GM12873 (cell line): ENCODE measurements at regions not wholly inside any gene's neighbourhood (a gene's known extent, or its start where the extent isn't known, plus 50 kb on each side); places are given as distances from the start of the nearest gene placed in this dataset.

Experiments used
- CTCF ChIP-seq: IDR thresholded peaks from 2 replicates; pipeline ENCODE4 v1.5.1; 2012; ENCODE audit warnings: low read depth, mild to moderate bottlenecking, moderate library complexity, low read length, control low read depth; ENCODE audit not compliant: insufficient read depth; ENCODE audit errors: missing control alignments

DNA sequence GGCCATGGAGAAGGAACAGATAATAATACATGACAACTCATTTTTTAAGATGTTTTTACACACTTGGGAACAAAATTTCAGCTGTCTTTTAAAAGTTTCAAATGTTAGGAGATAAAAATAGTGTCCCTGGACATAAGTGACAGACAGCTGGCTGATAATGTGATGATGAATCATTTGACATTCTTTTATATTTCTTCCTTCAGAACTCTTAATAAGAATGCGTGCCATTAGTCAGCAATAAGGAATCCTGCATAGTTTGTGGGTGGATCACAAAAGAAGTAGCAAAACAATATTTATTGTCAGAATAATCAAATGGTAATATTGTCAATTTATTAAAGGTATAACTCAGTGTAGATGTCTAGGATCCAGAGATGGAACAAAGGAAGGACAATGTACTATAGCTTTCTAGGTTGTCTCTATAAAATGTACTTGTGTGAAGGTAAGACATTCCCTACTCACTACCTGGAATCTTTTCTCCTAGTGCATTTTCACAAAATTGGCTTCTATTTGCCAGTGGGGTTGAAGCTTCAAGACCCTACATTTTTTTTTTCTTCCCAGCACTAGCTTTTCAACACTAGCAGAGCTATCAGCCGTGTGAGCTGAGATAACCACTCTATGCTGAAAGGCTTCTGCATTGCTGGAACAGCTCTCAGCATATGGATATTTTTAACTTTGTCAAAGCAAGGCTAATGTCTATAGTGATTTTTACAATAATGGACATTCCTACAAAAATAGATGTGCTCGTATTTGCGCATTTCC is 175.6 kb upstream of the SLITRK6 start:
- no peak for TF ChIP-seq CTCF

GRCh38 chr13:85970727-85971126 is 171.5 kb upstream of the SLITRK6 start:
- no peak for TF ChIP-seq CTCF

GRCh38 chr13:85969331-85969730 is 170.1 kb upstream of the SLITRK6 start:
- no peak for TF ChIP-seq CTCF

- no peak for TF ChIP-seq CTCF
Observed at GRCh38 chr13:85935868-85936467, 136.7 kb upstream of the SLITRK6 start.

DNA sequence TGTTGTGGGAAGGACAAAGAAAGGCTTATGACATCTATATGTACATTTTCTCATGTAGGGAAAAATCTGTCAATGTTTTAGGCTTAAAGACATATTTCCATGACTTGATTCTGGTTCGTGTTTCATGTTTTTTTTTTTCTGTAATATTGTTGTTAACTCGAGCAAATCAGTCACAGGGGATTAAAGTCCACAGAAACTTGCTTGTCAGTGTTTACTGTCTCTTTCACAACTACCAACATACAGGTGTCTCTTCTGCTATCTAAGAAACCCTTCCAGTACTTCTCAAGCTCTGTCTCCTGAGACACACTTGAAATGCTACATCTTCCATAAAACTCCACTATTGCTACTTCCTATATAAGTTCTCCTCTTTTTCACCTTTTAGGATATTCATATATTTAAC is 130.9 kb upstream of the SLITRK6 start:
- no peak for TF ChIP-seq CTCF

DNA sequence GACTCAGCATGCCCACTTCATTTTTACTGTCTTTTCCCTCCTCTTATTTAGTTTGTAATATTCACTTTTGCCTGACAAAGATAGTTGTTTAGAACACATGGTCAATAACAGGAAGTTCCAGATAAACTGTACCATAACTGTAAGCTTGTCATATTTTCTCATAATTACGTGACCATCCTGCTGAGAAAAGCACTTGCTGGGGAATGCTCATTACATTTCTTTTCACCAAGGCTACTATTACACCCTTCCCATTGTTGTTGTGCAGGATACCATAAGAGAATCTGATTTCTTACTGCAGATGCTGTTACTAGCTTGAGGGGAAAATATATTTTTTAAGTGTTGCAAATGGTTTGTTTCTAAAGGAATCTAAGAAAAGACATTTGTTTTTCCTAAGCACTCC is 111.7 kb upstream of the SLITRK6 start:
- no peak for TF ChIP-seq CTCF

GRCh38 chr13:85900521-85900920 is 101.3 kb upstream of the SLITRK6 start:
- no peak for TF ChIP-seq CTCF
